ENCODE measurements at regions not wholly inside any gene's neighbourhood (a gene's known extent, or its start where the extent isn't known, plus 50 kb on each side); places are given as distances from the start of the nearest gene placed in this dataset.
"Not testable (repeated sequence)": the region's sequence is repeated elsewhere in the genome, so short reads cannot be mapped to it uniquely, and the experiment has no call there.

DNA sequence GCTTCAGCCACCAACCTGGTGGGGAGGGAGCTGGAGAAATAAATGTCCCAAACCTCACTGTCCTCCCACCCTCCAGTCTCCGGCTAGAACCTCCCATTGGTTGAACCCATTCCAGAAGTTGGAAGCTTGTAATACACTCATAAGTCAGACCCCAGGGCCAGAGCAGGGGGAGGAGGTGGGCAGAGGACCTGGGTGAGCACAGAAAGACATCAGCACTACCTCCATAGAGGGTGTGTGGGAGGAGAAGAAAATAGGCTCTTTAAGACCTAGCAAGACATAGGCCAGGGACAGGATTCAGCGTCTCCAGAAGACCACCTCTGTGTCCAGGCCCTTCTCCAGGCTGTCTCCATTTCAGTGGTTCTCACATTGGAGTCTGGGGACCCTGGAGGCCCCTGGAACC is 73.3 kb upstream of the TOP1 start (continued):
- TF ChIP-seq HNF4G (IDR thresholded peaks at IDR 0.05; ENCODE audit: borderline replicate concordance, low read depth, low read length) (no peak), HNF4G (CRISPR knock-in tag; IDR thresholded peaks at IDR 0.05; ENCODE audit: borderline replicate concordance, low read depth) (no peak), ZNF335 (CRISPR knock-in tag; IDR thresholded peaks at IDR 0.05) (no peak), IRF2 (CRISPR knock-in tag; IDR thresholded peaks at IDR 0.05) (no peak), HNRNPL (IDR thresholded peaks at IDR 0.05; ENCODE audit: low read depth, low read length) (no peak), ZNF274 (CRISPR knock-in tag; IDR thresholded peaks at IDR 0.05) (no peak), ZNF501 (CRISPR knock-in tag; IDR thresholded peaks at IDR 0.05) (no peak), POLR2A (IDR thresholded peaks at IDR 0.05; ENCODE audit: insufficient read depth in 1 of 2, low read depth in 2 of 2, low read length in 2 of 2) (no peak), ZNF136 (CRISPR knock-in tag; IDR thresholded peaks at IDR 0.05; ENCODE audit: low read depth) (no peak)
- TF ChIP-seq, protein P1, sequence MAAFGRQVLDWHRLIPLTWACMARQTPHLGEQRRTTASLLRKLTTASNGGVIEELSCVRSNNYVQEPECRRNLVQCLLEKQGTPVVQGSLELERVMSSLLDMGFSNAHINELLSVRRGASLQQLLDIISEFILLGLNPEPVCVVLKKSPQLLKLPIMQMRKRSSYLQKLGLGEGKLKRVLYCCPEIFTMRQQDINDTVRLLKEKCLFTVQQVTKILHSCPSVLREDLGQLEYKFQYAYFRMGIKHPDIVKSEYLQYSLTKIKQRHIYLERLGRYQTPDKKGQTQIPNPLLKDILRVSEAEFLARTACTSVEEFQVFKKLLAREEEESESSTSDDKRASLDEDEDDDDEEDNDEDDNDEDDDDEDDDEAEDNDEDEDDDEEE (CRISPR knock-in tag; IDR thresholded peaks at IDR 0.05) = no peak
- TF ChIP-seq, protein P2, sequence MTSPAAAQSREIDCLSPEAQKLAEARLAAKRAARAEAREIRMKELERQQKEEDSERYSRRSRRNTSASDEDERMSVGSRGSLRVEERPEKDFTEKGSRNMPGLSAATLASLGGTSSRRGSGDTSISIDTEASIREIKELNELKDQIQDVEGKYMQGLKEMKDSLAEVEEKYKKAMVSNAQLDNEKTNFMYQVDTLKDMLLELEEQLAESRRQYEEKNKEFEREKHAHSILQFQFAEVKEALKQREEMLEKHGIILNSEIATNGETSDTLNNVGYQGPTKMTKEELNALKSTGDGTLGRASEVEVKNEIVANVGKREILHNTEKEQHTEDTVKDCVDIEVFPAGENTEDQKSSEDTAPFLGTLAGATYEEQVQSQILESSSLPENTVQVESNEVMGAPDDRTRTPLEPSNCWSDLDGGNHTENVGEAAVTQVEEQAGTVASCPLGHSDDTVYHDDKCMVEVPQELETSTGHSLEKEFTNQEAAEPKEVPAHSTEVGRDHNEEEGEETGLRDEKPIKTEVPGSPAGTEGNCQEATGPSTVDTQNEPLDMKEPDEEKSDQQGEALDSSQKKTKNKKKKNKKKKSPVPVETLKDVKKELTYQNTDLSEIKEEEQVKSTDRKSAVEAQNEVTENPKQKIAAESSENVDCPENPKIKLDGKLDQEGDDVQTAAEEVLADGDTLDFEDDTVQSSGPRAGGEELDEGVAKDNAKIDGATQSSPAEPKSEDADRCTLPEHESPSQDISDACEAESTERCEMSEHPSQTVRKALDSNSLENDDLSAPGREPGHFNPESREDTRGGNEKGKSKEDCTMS (CRISPR knock-in tag; conservative IDR thresholded peaks at IDR 0.05) = no peak
- TF ChIP-seq, protein P3, sequence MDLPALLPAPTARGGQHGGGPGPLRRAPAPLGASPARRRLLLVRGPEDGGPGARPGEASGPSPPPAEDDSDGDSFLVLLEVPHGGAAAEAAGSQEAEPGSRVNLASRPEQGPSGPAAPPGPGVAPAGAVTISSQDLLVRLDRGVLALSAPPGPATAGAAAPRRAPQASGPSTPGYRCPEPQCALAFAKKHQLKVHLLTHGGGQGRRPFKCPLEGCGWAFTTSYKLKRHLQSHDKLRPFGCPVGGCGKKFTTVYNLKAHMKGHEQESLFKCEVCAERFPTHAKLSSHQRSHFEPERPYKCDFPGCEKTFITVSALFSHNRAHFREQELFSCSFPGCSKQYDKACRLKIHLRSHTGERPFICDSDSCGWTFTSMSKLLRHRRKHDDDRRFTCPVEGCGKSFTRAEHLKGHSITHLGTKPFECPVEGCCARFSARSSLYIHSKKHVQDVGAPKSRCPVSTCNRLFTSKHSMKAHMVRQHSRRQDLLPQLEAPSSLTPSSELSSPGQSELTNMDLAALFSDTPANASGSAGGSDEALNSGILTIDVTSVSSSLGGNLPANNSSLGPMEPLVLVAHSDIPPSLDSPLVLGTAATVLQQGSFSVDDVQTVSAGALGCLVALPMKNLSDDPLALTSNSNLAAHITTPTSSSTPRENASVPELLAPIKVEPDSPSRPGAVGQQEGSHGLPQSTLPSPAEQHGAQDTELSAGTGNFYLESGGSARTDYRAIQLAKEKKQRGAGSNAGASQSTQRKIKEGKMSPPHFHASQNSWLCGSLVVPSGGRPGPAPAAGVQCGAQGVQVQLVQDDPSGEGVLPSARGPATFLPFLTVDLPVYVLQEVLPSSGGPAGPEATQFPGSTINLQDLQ (CRISPR knock-in tag; IDR thresholded peaks at IDR 0.05) = no peak

DNA sequence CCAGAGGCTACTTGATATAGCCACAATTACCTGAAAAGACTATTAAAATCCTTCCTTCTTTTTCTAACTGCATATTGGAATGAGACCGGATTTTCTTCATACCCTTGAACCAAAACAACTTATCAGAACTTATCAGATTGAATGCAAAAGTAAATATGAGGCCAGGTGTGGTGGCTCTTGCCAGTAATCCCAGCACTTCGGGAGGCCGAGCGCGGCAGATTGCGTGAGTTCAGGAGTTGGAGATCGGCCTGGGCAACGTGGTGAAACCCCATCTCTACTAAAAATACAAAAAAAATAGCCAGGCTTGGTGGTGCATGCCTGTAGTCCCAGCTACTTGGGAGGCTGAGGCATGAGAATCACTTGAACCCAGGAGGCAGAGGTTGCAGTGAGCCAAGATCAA is 72.8 kb upstream of the TOP1 start:
- CTCF ChIA-PET (ENCODE audit: low intra/inter-chr PET ratio, low total read pairs); ATAC-seq; H3K9ac ChIP-seq (ENCODE audit: insufficient read depth, low read depth, low read length); H3K4me2 ChIP-seq (ENCODE audit: low read depth, low read length); H2AFZ ChIP-seq (ENCODE audit: low read length); POLR2A ChIA-PET; H3K27ac ChIP-seq (ENCODE audit: extremely low read length, insufficient read depth, low read length); H3K79me2 ChIP-seq (ENCODE audit: insufficient read depth, low read length); intact Hi-C loops (cut with micrococcal nuclease; ENCODE audit: unreplicated experiment); BruUV-seq (replicated peaks); FAIRE-seq; H3K27me3 ChIP-seq (ENCODE audit: control insufficient read depth in 1 of 2, insufficient read depth in 2 of 2, low read length in 2 of 2); H3K4me3 ChIP-seq (replicated peaks in 1 of 3; ENCODE audit: insufficient read depth in 1 of 3, low read depth in 2 of 3, low read length in 3 of 3); H3K9me3 ChIP-seq (ENCODE audit: low read length); DNase-seq (ENCODE audit: low spot score); H3K4me1 ChIP-seq (ENCODE audit: insufficient read depth, low read length); H3K36me3 ChIP-seq (replicated peaks in 1 of 2; ENCODE audit: control insufficient read depth in 1 of 2, insufficient read depth in 2 of 2, low read length in 2 of 2); H4K20me1 ChIP-seq (ENCODE audit: insufficient read depth, low read length); in situ Hi-C loops (cut with HindIII; ENCODE audit: extremely low pct_ligation_motif_present, low pct_unique_long_range_greater_than_20kb): not testable (repeated sequence)
- WGBS (ENCODE audit: low lambda C conversion rate) = 55% methylated on average over 8 of the region's 8 CpGs
